HG03565 (cell line): ENCODE measurements at regions not wholly inside any gene's neighbourhood (a gene's known extent, or its start where the extent isn't known, plus 50 kb on each side); places are given as distances from the start of the nearest gene placed in this dataset.

Experiments used
- ATAC-seq: cut with Tn5 transposase; IDR thresholded peaks from one replicate; pipeline ENCODE4 v1.9.1; 2021; ENCODE audit warnings: mild to moderate bottlenecking, moderate library complexity; ENCODE audit not compliant: unreplicated experiment

GRCh38 chr21:16389643-16390042, 659.9 kb downstream of the USP25 start:
- ATAC-seq = no peak

- no peak for ATAC-seq
Measured at GRCh38 chr21:16395285-16395684, 665.5 kb downstream of the USP25 start.

- ATAC-seq = no peak
Measured at GRCh38 chr21:16402752-16403151, 673.0 kb downstream of the USP25 start.

- no peak for ATAC-seq
Measured at GRCh38 chr21:16404776-16405175, 675.0 kb downstream of the USP25 start.

GRCh38 chr21:16406355-16406754, 676.6 kb downstream of the USP25 start:
- no peak for ATAC-seq

GRCh38 chr21:16407403-16408240, 677.8 kb downstream of the USP25 start:
- ATAC-seq = no peak

GRCh38 chr21:16408280-16408679, 678.5 kb downstream of the USP25 start:
- ATAC-seq = no peak

- ATAC-seq = no peak
Measured at GRCh38 chr21:16409352-16409751, 679.6 kb downstream of the USP25 start.

- ATAC-seq = no peak
Measured at GRCh38 chr21:16418226-16418625, 688.4 kb downstream of the USP25 start.

- ATAC-seq = no peak
Measured at GRCh38 chr21:16418642-16419041, 688.9 kb downstream of the USP25 start.

GRCh38 chr21:16419188-16419921, 689.6 kb downstream of the USP25 start:
- ATAC-seq = no peak

GRCh38 chr21:16420031-16420724, 690.4 kb downstream of the USP25 start:
- no peak for ATAC-seq

GRCh38 chr21:16421007-16421406, 691.2 kb downstream of the USP25 start:
- no peak for ATAC-seq

- no peak for ATAC-seq
Measured at GRCh38 chr21:16421965-16422364, 692.2 kb downstream of the USP25 start.

- no peak for ATAC-seq
Measured at GRCh38 chr21:16422702-16423101, 692.9 kb downstream of the USP25 start.

GRCh38 chr21:16423921-16424320, 694.1 kb downstream of the USP25 start:
- no peak for ATAC-seq

GRCh38 chr21:16424331-16424751, 694.6 kb downstream of the USP25 start:
- no peak for ATAC-seq

GRCh38 chr21:16425376-16425775, 695.6 kb downstream of the USP25 start:
- no peak for ATAC-seq

- ATAC-seq = no peak
Measured at GRCh38 chr21:16426936-16427335, 697.2 kb downstream of the USP25 start.

- no peak for ATAC-seq
Measured at GRCh38 chr21:16427587-16428087, 697.9 kb downstream of the USP25 start.

- ATAC-seq = no peak
Measured at GRCh38 chr21:16437586-16437985, 707.8 kb downstream of the USP25 start.
